Epithelial cell of esophagus (primary cell): ENCODE measurements at regions not wholly inside any gene's neighbourhood (a gene's known extent, or its start where the extent isn't known, plus 50 kb on each side); places are given as distances from the start of the nearest gene placed in this dataset.
"Not testable (repeated sequence)": the region's sequence is repeated elsewhere in the genome, so short reads cannot be mapped to it uniquely, and the experiment has no call there.

Experiments
- DNase-seq: peaks from one replicate; pipeline ENCODE4 v3.0.0; 2010; ENCODE audit warnings: low read depth
- H3K4me3 ChIP-seq: 2 replicates; pipeline ENCODE4 v1.5.1; 2011; ENCODE audit warnings: mild to moderate bottlenecking, low read length, control low read depth
- CTCF ChIP-seq: IDR thresholded peaks from 2 replicates; pipeline ENCODE4 v1.5.1; 2011; ENCODE audit warnings: low read depth, mild to moderate bottlenecking, low read length, control low read depth, inconsistent platforms; ENCODE audit not compliant: insufficient read depth; ENCODE audit errors: missing control alignments

- no peak overlapping the region for H3K4me3 ChIP-seq
- no peak for DNase-seq
- TF ChIP-seq CTCF, result no peak
These were observed 604.4 kb upstream of the LRRN3 start for GRCh38 chr7:110486549-110486948.

- TF ChIP-seq CTCF, result no peak
- no peak overlapping the region for H3K4me3 ChIP-seq
- no peak for DNase-seq
These were observed 588.0 kb upstream of the LRRN3 start for GRCh38 chr7:110502888-110503465.

- no peak for TF ChIP-seq CTCF
- no peak overlapping the region for H3K4me3 ChIP-seq
- DNase-seq, result peak; percentile 19
These were observed 583.6 kb upstream of the LRRN3 start for GRCh38 chr7:110507369-110507768.

GRCh38 chr7:110507832-110508231, 583.1 kb upstream of the LRRN3 start:
- no peak for TF ChIP-seq CTCF
- H3K4me3 ChIP-seq, result no peak overlapping the region
- DNase-seq, result no peak

- not testable (repeated sequence) for H3K4me3 ChIP-seq, DNase-seq
These were observed 575.9 kb upstream of the LRRN3 start for GRCh38 chr7:110514975-110515551.

- DNase-seq, result no peak
- H3K4me3 ChIP-seq, result no peak overlapping the region
- TF ChIP-seq CTCF, result no peak
These were observed 571.1 kb upstream of the LRRN3 start for GRCh38 chr7:110519851-110520250.

GRCh38 chr7:110521357-110521911, 569.5 kb upstream of the LRRN3 start:
- H3K4me3 ChIP-seq, result no peak overlapping the region
- TF ChIP-seq CTCF, result no peak
- DNase-seq, result no peak
